ENCODE measurements at regions not wholly inside any gene's neighbourhood (a gene's known extent, or its start where the extent isn't known, plus 50 kb on each side); places are given as distances from the start of the nearest gene placed in this dataset.

DNA sequence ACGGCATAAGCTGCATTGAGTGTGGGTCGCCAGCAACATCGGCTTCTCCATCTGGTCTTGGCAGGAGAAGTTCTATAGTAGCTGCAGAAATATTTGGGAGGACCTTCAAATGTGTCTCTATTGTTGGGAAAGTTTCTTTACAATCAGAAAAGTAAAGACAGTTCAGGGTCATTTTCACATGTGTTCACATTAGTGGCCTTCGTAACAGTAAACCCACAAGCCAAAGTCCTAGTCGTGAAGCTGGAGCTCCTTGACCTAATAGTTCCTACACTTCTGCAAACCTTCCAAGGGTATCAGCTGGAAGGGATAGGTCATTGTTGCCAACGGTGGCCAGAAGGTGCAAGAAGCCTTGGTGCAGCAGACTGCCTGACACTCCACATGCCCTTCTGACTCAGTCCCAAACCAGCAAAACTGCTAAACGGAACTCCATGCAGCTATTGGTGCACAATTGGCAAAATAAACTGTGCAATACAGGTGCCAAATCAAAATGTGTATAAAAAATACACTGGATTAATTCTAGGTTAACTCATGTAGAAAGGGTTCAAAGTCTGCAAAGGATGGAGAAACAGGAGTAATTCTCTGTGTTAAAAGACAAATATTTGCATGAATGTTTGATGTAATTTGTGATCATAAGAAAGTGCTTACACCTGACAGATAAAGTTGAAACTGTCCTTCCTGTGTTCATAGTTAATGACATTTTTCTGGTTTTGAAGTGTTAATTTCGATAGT lies 102.8 kb upstream of the EGFR start:
- TF ChIP-seq CTCF (IDR thresholded peaks at IDR 0.05; ENCODE audit: insufficient read depth, low read length, poor library complexity, severe bottlenecking), result no peak
- no peak for TF ChIP-seq EZH2phosphoT487 (conservative IDR thresholded peaks at IDR 0.05; ENCODE audit: low read length)
- H3K4me2 ChIP-seq (ENCODE audit: low read depth, low read length, poor library complexity, severe bottlenecking), result no peak overlapping the region
- H3K79me2 ChIP-seq (ENCODE audit: insufficient read depth, low read length), result no peaks in the 10 kb centered on the region
- H2AFZ ChIP-seq (ENCODE audit: low read depth, low read length, severe bottlenecking), result no peak overlapping the region
- no peaks in the 10 kb centered on the region for H3K9me2 ChIP-seq (replicated peaks; ENCODE audit: insufficient read depth, low read length)
- H3K9me3 ChIP-seq (ENCODE audit: insufficient read depth, low read length), result no peaks in the 10 kb centered on the region
- H3K27ac ChIP-seq (ENCODE audit: low read depth, low read length), result no peak overlapping the region
- H3K4me3 ChIP-seq (ENCODE audit: insufficient read depth, low read length, poor library complexity, severe bottlenecking), result no peak overlapping the region
- no peaks in the 10 kb centered on the region for H3K36me3 ChIP-seq (ENCODE audit: low read length)
- H4K20me1 ChIP-seq (ENCODE audit: low read depth, low read length), result no peaks in the 10 kb centered on the region
- H3F3A ChIP-seq (ENCODE audit: insufficient read depth), result no peaks in the 10 kb centered on the region
- no peak overlapping the region for H3K9ac ChIP-seq (ENCODE audit: low read length)
- no peaks in the 10 kb centered on the region for H3K27me3 ChIP-seq (ENCODE audit: low read length)

GRCh38 chr7:54917613-54918391 lies 101.0 kb upstream of the EGFR start:
- Histone ChIP-seq H3K9me2 (replicated peaks; ENCODE audit: insufficient read depth, low read length) (no peaks in the 10 kb centered on the region), H4K20me1 (ENCODE audit: low read depth, low read length) (no peaks in the 10 kb centered on the region), H3K27ac (ENCODE audit: low read depth, low read length) (no peak overlapping the region), H2AFZ (ENCODE audit: low read depth, low read length, severe bottlenecking) (no peak overlapping the region), H3K9me3 (ENCODE audit: insufficient read depth, low read length) (no peaks in the 10 kb centered on the region), H3K9ac (ENCODE audit: low read length) (no peak overlapping the region), H3F3A (ENCODE audit: insufficient read depth) (no peaks in the 10 kb centered on the region), H3K4me2 (ENCODE audit: low read depth, low read length, poor library complexity, severe bottlenecking) (no peak overlapping the region), H3K79me2 (ENCODE audit: insufficient read depth, low read length) (no peaks in the 10 kb centered on the region), H3K36me3 (ENCODE audit: low read length) (no peaks in the 10 kb centered on the region), H3K4me3 (ENCODE audit: insufficient read depth, low read length, poor library complexity, severe bottlenecking) (no peak overlapping the region), H3K27me3 (ENCODE audit: low read length) (no peaks in the 10 kb centered on the region)
- TF ChIP-seq EZH2phosphoT487 (conservative IDR thresholded peaks at IDR 0.05; ENCODE audit: low read length) (no peak), CTCF (IDR thresholded peaks at IDR 0.05; ENCODE audit: insufficient read depth, low read length, poor library complexity, severe bottlenecking) (no peak)

DNA sequence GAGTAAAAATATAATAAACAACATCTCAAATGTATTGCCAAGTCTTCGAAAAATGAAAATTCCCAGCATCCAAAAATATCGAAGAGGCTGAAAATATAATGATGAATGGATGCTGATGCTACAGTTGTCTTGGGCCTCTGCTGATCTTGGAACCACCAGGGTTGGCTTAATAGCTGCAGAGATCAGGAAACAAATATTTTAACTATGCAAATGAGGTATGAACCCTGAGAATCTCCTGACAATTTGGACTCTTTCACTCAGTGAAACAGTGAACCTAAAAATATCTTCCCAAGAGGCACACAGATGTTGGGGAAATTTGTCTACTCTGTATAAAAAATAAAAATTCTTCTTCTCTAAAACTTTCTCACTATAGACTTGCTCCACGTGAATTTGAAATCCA lies 97.7 kb upstream of the EGFR start:
- Histone ChIP-seq H3K4me2 (ENCODE audit: low read depth, low read length, poor library complexity, severe bottlenecking) (no peak overlapping the region), H3K9me2 (replicated peaks; ENCODE audit: insufficient read depth, low read length) (no peaks in the 10 kb centered on the region), H2AFZ (ENCODE audit: low read depth, low read length, severe bottlenecking) (no peak overlapping the region), H4K20me1 (ENCODE audit: low read depth, low read length) (no peaks in the 10 kb centered on the region), H3K27me3 (ENCODE audit: low read length) (no peaks in the 10 kb centered on the region), H3K4me3 (ENCODE audit: insufficient read depth, low read length, poor library complexity, severe bottlenecking) (no peak overlapping the region), H3K9me3 (ENCODE audit: insufficient read depth, low read length) (no peaks in the 10 kb centered on the region), H3K9ac (ENCODE audit: low read length) (no peak overlapping the region), H3F3A (ENCODE audit: insufficient read depth) (no peaks in the 10 kb centered on the region), H3K27ac (ENCODE audit: low read depth, low read length) (no peak overlapping the region), H3K36me3 (ENCODE audit: low read length) (no peaks in the 10 kb centered on the region), H3K79me2 (ENCODE audit: insufficient read depth, low read length) (no peaks in the 10 kb centered on the region)
- TF ChIP-seq EZH2phosphoT487 (conservative IDR thresholded peaks at IDR 0.05; ENCODE audit: low read length), result no peak
- TF ChIP-seq CTCF (IDR thresholded peaks at IDR 0.05; ENCODE audit: insufficient read depth, low read length, poor library complexity, severe bottlenecking), result no peak

Data from SU-DHL-6 (cell line).